ENCODE measurements at regions not wholly inside any gene's neighbourhood (a gene's known extent, or its start where the extent isn't known, plus 50 kb on each side); places are given as distances from the start of the nearest gene placed in this dataset.

DNA sequence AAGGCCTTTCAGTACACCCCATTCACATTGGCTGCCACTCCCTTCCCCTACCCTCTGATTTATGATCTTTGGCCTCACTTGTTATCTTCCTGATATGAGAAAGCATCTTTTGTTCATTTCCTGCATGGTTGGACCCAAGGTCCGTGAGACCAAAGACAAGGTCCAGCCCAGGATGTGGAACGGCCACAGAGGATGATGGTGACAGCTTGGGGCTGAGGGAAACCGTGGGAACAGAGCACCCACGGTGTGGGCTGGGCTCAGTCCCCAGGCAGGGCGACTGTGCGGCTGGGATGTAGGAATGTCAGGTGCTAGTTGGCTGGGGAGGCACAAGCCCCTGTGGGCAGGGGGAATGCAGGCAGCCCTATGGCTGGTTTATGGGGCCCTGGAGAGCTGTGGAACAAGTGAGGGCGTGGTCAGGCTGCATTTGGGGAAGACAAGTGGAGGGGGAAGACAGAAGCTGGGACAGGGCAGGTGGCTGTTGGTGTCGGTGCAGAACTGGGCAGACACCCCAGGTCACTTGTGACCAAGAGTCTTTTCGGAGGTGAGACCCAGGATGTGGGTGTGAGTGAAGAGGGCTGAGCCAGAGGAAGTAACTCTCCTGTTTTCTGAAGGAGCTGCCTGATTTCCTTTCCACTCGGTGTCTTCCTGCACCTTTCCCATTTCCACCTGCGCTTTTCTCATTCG lies 51.7 kb upstream of the IGFBP3 start:
- DNase-seq (ENCODE audit: insufficient read length, low spot score) (no peak), FAIRE-seq (no peak)
- TF ChIP-seq, protein P1, sequence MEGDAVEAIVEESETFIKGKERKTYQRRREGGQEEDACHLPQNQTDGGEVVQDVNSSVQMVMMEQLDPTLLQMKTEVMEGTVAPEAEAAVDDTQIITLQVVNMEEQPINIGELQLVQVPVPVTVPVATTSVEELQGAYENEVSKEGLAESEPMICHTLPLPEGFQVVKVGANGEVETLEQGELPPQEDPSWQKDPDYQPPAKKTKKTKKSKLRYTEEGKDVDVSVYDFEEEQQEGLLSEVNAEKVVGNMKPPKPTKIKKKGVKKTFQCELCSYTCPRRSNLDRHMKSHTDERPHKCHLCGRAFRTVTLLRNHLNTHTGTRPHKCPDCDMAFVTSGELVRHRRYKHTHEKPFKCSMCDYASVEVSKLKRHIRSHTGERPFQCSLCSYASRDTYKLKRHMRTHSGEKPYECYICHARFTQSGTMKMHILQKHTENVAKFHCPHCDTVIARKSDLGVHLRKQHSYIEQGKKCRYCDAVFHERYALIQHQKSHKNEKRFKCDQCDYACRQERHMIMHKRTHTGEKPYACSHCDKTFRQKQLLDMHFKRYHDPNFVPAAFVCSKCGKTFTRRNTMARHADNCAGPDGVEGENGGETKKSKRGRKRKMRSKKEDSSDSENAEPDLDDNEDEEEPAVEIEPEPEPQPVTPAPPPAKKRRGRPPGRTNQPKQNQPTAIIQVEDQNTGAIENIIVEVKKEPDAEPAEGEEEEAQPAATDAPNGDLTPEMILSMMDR (IDR thresholded peaks at IDR 0.05; ENCODE audit: insufficient read depth, missing control alignments): no peak

DNA sequence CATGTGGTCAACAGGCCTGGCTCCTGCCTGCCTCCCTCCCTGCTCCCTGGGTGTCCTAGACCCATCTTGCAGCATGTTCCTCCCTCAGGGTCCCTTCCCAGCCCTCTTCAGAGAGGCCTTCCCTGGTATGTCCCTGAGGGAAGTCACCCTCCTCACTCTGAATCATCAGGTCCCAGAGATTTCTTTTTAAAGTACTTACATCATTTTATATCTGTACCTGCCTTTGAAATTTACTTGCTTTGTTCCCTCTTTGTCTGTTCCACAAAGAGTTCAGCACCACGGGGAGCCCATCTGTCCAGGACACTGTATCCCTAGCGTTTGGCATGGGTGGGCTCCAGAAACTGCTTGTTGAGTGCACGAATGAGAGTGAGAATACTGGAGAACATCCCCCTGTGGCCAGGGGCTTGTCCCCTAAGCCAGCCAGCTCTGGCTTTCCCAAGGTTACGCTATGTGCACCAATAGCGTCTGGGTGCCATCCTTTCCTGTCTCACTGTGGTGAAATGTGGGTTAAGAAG lies 50.6 kb upstream of the IGFBP3 start:
- FAIRE-seq (no peak), DNase-seq (ENCODE audit: insufficient read length, low spot score) (no peak)
- TF ChIP-seq, protein P1 (IDR thresholded peaks at IDR 0.05; ENCODE audit: insufficient read depth, missing control alignments): no peak

DNA sequence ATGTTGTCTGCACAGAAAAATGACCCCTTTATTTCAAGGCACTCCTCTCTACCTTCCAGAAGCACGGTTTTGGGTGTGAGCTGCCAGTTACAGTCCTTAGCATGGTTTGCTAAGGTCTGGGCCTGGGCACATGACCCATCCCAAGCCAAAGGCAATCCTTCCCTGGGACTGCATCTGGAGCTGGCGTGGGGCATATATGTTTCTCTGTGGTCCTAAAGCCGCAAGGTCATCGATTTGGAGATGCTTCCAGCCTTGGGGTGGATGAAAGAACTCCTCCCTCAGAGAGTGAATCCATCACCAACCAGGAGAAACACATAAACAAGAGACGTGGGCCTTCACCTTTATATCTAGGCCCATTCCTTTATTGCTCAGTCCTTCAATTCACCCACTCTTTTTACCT lies 50.1 kb upstream of the IGFBP3 start:
- DNase-seq (ENCODE audit: insufficient read length, low spot score) (no peak), FAIRE-seq (no peak)
- TF ChIP-seq, protein P1 (IDR thresholded peaks at IDR 0.05; ENCODE audit: insufficient read depth, missing control alignments): no peak
